ENCODE measurements at regions not wholly inside any gene's neighbourhood (a gene's known extent, or its start where the extent isn't known, plus 50 kb on each side); places are given as distances from the start of the nearest gene placed in this dataset.
A peak's percentile ranks its signal among the peaks of the same experiment; 100 is the strongest.

- Histone ChIP-seq H3K27ac (no peak overlapping the region), H3K4me3 (no peak overlapping the region)
These were observed 187.0 kb downstream of the NUAK1 start for GRCh38 chr12:105951732-105952131.

GRCh38 chr12:105954951-105955931, 183.5 kb downstream of the NUAK1 start:
- Histone ChIP-seq H3K4me3 (no peak overlapping the region), H3K27ac (no peak overlapping the region)

- no peak overlapping the region for H3K4me3 ChIP-seq
- H3K27ac ChIP-seq: no peak overlapping the region
These were observed 182.8 kb downstream of the NUAK1 start for GRCh38 chr12:105955976-105956375.

GRCh38 chr12:105956662-105957457, 181.9 kb downstream of the NUAK1 start:
- no peak overlapping the region for H3K4me3 ChIP-seq
- H3K27ac ChIP-seq: no peak overlapping the region

- Histone ChIP-seq H3K27ac (peak overlapping the region in 1 of 21 experiments; percentile 27), H3K4me3 (no peak overlapping the region)
These were observed 178.3 kb downstream of the NUAK1 start for GRCh38 chr12:105960319-105961083.

DNA sequence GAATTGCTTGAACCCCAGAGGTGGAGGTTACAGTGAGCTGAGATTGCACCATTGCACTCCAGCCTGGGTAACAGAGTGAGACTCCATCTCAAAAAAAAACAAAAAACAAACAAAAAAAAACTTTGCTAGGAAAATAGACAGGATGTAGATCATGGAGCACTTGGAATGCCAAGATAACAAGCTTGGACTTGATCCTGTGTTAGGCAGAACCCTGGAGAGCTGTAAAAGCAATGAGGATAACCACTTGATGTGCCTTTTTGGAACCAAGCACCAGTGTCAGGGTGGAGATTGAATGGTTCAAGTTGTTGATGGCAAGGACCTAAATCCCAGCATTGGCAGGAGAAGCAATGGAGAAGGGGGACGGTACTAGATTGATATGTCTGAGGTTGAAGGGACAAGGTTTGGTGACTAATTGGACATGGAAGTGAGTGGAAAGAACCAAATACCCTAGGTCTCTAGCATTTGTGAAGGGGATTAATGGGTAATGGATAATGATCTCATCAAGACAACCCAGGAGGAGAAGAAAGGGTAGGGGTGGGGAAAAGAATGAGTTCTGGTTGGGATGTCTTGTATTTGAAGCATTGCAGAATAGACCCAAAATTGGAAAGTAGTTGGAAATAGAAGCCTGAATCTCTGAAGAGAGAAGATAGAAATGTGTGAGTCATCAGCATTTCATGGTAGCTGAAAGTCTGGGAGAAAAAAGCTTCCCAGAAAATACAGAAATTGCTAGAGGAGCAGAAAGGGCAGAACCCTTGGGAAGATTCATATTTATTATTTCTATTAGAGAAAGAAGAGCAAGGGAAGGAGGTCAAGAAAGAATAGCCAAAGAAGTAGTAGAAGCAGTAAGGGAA, 176.7 kb downstream of the NUAK1 start:
- no peak overlapping the region for H3K4me3 ChIP-seq
- peak overlapping the region in 1 of 21 experiments; percentile 6 for H3K27ac ChIP-seq

DNA sequence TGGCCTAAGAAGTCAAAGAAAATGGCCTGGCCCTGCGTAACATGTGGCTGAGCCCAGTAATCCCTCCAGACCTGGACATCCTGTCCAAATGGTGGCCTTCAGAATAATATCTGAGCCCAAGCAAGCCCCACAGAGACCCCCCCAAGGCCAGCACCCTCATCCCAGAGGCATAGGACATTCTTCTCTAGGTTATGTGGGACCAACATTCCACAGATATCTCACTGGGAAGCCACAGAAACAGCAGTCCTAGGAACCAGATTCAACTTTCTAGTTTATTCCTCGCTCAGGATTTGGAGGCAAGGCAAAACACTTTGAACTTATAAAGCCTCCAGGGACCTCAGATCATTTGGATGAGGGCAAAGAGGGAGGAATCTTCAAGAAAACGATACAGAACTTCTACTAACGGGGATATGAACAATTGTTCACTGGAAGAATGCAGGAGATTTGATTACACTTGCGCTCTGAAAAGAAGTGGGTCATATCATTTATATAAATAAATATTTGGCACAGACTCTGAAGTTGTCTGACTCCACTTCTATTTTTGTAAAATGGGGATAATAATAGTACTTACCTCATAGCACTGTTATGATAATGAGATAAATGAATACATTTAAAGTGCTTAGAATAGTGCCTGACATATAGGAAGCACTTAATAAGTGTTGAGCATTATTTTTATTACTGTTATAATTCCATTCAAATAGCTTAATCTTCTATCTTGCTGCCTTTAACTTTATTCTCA, 171.5 kb downstream of the NUAK1 start:
- no peak overlapping the region for H3K27ac ChIP-seq

GRCh38 chr12:105968025-105968424, 170.7 kb downstream of the NUAK1 start:
- Histone ChIP-seq H3K27ac (no peak overlapping the region), H3K4me3 (no peak overlapping the region)

More for the DNA sequence above, 171.5 kb downstream of the NUAK1 start:
- no peak overlapping the region for H3K4me3 ChIP-seq

- Histone ChIP-seq H3K27ac (peak overlapping the region in 1 of 21 experiments; percentile 30), H3K4me3 (no peak overlapping the region)
These were observed 167.9 kb downstream of the NUAK1 start for GRCh38 chr12:105970885-105971284.

DNA sequence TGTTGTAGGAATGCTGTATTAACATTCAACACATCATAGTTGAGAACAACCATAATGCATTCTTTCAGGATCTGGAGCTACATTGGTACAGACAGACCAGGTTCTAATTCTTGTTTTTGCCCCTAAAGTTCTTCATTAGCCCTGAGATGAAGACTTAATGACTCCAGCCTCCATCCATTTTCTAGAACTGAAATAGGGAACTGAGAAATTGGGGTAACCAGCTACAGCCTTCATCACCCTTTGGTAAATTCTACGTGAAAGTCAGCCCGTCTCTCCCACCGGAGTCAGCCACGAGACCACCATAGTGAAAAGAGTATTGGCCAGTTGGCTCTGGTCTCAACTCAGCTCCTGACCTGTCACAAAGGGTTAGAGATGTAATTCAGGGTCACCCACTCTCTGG, 164.0 kb downstream of the NUAK1 start:
- Histone ChIP-seq H3K27ac (no peak overlapping the region), H3K4me3 (no peak overlapping the region)

DNA sequence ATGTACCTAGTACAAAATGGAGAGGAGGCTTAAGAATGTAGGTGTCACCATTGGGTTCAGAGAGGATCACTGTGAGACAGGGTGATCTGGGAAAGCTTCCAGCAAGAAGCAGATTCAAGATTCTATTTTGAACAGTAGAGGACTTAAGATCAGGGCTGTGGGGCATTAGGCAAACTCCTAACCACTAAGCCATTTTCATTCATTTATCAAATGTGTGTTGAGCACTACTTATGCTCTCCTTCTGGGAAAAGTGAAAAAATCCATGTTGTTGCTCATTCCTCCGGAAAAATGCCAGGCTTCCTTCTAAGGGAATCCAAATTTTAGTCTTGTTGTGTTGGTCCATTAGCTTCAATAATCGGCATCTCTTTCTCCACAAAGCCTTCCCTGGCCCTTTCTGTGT, 163.4 kb downstream of the NUAK1 start:
- Histone ChIP-seq H3K27ac (no peak overlapping the region), H3K4me3 (no peak overlapping the region)

- Histone ChIP-seq H3K4me3 (no peak overlapping the region), H3K27ac (peak overlapping the region in 1 of 21 experiments; percentile 31)
These were observed 161.5 kb downstream of the NUAK1 start for GRCh38 chr12:105977236-105977635.

DNA sequence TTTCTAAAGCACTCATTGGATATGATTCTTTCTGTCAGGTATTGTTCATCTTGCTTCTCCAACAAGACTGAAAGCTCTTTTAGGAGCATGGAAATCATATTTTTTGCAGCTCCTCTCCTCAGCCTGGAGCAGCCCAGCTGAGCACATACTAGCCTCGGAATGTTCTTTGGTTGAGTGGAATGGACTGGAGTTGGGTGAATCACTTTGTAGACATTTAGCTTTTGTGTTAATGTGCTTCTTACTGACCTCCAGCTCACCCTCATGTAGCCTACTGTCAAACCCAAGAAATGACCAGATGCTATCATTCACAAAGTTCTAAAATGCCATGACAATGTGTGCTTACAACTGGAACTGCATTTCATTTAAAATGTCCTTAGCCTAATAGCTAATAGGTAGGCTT, 161.1 kb downstream of the NUAK1 start:
- H3K4me3 ChIP-seq: no peak overlapping the region

DNA sequence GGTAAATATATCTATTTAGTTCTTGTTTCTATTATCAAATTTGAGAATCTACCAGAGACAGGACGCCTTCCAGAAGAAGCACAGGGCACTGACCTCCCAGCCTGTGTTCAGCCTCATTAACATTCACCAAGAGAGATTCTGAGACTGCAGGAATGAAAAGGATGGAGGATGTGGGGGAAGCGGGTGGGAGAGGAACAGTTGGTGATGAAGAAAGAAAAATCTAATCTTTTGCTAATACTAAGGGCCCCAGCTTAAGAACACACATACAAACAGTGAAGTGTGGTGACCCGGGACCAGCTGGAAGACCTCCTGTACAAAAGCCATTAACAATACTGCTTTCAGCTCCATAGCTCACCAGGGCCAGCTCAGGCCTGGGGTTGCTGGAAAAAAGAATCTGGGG, 160.5 kb downstream of the NUAK1 start:
- Histone ChIP-seq H3K27ac (peak overlapping the region in 1 of 21 experiments; percentile 31), H3K4me3 (no peak overlapping the region)

More for the DNA sequence above, 161.1 kb downstream of the NUAK1 start:
- peak overlapping the region in 1 of 21 experiments; percentile 31 for H3K27ac ChIP-seq

- Histone ChIP-seq H3K4me3 (no peak overlapping the region), H3K27ac (no peak overlapping the region)
These were observed 160.1 kb downstream of the NUAK1 start for GRCh38 chr12:105978686-105979085.

DNA sequence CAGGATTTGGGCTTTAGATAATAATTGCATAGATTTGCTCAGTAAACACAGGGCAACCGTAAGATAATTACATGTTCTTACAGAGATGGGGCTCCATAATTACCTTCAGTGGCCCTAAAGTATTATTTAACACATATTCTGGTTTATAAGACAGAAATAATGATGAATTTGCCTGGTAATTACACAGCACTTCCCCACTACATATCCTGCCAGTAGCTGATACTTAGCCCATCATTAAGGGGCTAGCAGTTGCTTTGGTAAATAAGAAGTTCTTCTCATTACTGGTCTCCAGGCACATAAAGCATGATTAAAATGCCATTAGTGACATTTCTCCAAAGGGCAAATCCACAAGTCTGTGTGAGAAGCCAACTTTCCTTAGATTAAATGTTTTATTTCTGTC, 158.7 kb downstream of the NUAK1 start:
- Histone ChIP-seq H3K27ac (no peak overlapping the region), H3K4me3 (no peak overlapping the region)

DNA sequence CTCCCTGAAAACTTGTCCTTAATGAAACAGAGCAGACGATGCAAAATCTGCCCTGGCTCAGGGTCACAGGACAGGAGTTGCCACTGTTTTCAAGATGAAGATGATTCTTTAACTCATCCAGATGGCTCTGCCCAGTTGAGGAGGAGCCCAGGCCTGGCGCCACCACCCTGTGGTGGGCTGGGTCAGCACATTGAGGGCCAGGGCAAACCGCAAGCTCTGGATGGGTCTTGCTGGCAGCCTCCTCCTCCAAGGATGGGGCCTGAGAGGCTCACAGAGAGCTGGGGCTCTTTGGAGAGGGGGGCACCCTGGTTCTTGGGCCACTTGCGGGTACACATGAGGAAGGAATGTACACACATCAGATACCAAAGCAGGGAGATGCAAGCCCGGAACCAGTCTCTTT, 158.2 kb downstream of the NUAK1 start:
- Histone ChIP-seq H3K27ac (no peak overlapping the region), H3K4me3 (no peak overlapping the region)

DNA sequence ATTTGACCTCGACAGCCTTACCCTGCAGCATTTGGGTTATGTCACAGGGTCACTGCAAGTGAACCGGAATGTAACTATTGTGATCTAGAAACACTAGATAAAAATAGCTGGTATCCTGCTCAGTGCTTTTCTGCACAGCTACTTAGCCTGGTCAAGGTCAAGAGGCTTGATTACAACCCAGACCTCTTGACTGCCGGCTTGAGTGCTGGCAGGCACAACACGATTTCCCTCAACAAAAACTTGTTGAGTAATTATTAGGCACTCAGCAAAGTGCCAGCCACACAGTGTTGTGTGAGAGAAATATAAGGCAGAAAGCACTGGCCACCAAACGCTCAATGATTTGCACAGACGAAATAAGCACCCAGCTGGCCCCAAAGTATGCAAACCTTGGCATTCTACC, 156.7 kb downstream of the NUAK1 start:
- Histone ChIP-seq H3K27ac (peak overlapping the region in 1 of 21 experiments; percentile 37), H3K4me3 (no peak overlapping the region)

Data from skin epidermis (tissue), 12 donors.